Neural progenitor cell (in vitro differentiated cells): ENCODE measurements at regions not wholly inside any gene's neighbourhood (a gene's known extent, or its start where the extent isn't known, plus 50 kb on each side); places are given as distances from the start of the nearest gene placed in this dataset.

Source experiments
- DNase-seq: peaks from one replicate; pipeline ENCODE4 v3.0.0-alpha.2; 2016; ENCODE audit warnings: low spot score
- H2AFZ ChIP-seq: fragments of 200-600 bp; sonication (generic); replicated peaks from 2 replicates; pipeline ENCODE4 v1.6.1; 2016; ENCODE audit warnings: antibody characterized with exemption
- H3F3A ChIP-seq: fragments of 200-600 bp; sonication (generic); 2 replicates; pipeline ENCODE4 v1.6.1; 2016; ENCODE audit warnings: antibody characterized with exemption, low read depth
- H3K27ac ChIP-seq: fragments of 200-600 bp; sonication (generic); 2 replicates; pipeline ENCODE4 v1.5.1; 2016; ENCODE audit warnings: mild to moderate bottlenecking
- H3K27me3 ChIP-seq: fragments of 200-600 bp; sonication (generic); 2 replicates; pipeline ENCODE4 v1.6.1; 2016; ENCODE audit warnings: mild to moderate bottlenecking, moderate library complexity
- H3K36me3 ChIP-seq: fragments of 200-600 bp; sonication (generic); 2 replicates; pipeline ENCODE4 v1.5.1; 2016
- H3K4me1 ChIP-seq: fragments of 200-600 bp; sonication (generic); 2 replicates; pipeline ENCODE4 v1.6.1; 2016; ENCODE audit warnings: mixed run types
- H3K4me2 ChIP-seq: fragments of 200-600 bp; sonication (generic); 2 replicates; pipeline ENCODE4 v1.6.1; 2016
- H3K4me3 ChIP-seq: fragments of 200-600 bp; sonication (generic); 2 replicates; pipeline ENCODE4 v1.5.1; 2016
- H3K79me2 ChIP-seq: fragments of 200-600 bp; sonication (generic); 2 replicates; pipeline ENCODE4 v1.6.1; 2016; ENCODE audit warnings: low read depth
- H3K9ac ChIP-seq: fragments of 200-600 bp; sonication (generic); 2 replicates; pipeline ENCODE4 v1.6.1; 2016
- H3K9me3 ChIP-seq: fragments of 200-600 bp; sonication (generic); 2 replicates; pipeline ENCODE4 v1.5.1; 2016; ENCODE audit warnings: low read depth
- H4K20me1 ChIP-seq: fragments of 200-600 bp; sonication (generic); 2 replicates; pipeline ENCODE4 v1.6.1; 2016; ENCODE audit warnings: low read depth
- H3K27ac Mint-ChIP-seq: 3 replicates; pipeline ENCODE4 v1.8.0; 2021; ENCODE audit warnings: mixed read lengths
- H3K27me3 Mint-ChIP-seq: 2 replicates; pipeline ENCODE4 v1.8.0; 2022; ENCODE audit warnings: low read depth, mild to moderate bottlenecking, inconsistent platforms, moderate library complexity, mixed read lengths; ENCODE audit not compliant: insufficient read depth
- H3K36me3 Mint-ChIP-seq: 3 replicates; pipeline ENCODE4 v1.8.0; 2021; ENCODE audit warnings: mixed read lengths
- H3K4me1 Mint-ChIP-seq: 3 replicates; pipeline ENCODE4 v1.8.0; 2021; ENCODE audit warnings: mixed read lengths
- H3K4me3 Mint-ChIP-seq: 3 replicates; pipeline ENCODE4 v1.8.0; 2021; ENCODE audit warnings: mild to moderate bottlenecking, moderate library complexity, mixed read lengths
- H3K9me3 Mint-ChIP-seq: 3 replicates; pipeline ENCODE4 v1.8.0; 2020; ENCODE audit warnings: mixed read lengths
- EZH2 ChIP-seq: fragments of 200-600 bp; sonication (generic); IDR thresholded peaks from 2 replicates; pipeline ENCODE4 v1.6.1; 2017; ENCODE audit warnings: antibody characterized with exemption, mild to moderate bottlenecking, moderate library complexity
- EZH2phosphoT487 ChIP-seq: fragments of 200-600 bp; sonication (generic); IDR thresholded peaks from 2 replicates; pipeline ENCODE4 v1.6.1; 2017; ENCODE audit warnings: antibody characterized with exemption
- TF ChIP-seq, protein P1 (sequence below): fragments of 200-600 bp; sonication (generic); IDR thresholded peaks from 2 replicates; pipeline ENCODE4 v1.5.1; 2017; ENCODE audit warnings: antibody characterized with exemption, mild to moderate bottlenecking

DNA sequence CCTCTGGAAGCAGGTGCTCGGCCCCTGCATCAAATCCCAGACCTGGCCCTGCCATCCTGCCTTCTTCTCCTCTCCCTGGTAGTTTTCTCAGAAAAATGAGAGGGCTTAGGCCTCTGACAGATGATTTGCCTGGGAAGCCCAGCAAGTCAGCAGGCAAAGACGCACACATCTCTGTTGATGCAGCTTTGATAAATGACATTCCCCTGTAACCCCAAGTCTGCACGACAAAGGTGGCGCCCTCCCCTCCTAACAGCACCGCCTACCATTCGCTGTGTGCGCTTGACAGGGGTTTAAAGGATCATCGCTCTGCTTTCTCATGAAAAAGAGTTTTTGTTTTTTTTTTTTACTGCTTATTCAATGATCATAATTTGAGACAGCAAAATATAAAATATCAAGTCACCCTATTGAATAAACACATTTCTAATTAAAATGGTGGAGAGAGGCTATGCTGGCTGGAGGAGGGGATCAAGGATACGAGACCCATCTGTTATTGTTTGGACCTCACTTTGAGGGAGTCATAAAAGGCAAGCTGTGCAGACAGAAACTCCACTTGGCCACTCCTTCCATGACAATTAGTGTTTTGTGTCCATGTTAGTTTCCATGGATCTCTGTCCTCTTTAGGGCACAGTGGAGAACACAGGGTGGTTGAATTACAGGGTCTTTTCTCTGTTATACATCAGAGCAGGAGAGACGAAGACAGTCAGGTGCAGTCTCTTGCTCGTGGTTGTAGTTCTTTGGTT lies 126.1 kb downstream of the FGF9 start:
- no peak overlapping the region for H3K27ac Mint-ChIP-seq
- no peaks in the 10 kb centered on the region for H3K27me3 ChIP-seq
- no peaks in the 10 kb centered on the region for H3K4me1 ChIP-seq
- H3K79me2 ChIP-seq: no peaks in the 10 kb centered on the region
- H3K4me3 ChIP-seq: no peak overlapping the region
- H4K20me1 ChIP-seq: no peaks in the 10 kb centered on the region
- peak overlapping the region; percentile 31 for H2AFZ ChIP-seq
- no peaks in the 10 kb centered on the region for H3K9me3 ChIP-seq
- no peaks in the 10 kb centered on the region for H3K36me3 Mint-ChIP-seq
- H3K4me1 Mint-ChIP-seq: peaks cover 8% of the 10 kb centered on the region
- H3K27ac ChIP-seq: no peak overlapping the region
- peaks cover 11% of the 10 kb centered on the region for H3K27me3 Mint-ChIP-seq
- TF ChIP-seq EZH2phosphoT487: no peak
- TF ChIP-seq EZH2: no peak
- TF ChIP-seq, protein P1, sequence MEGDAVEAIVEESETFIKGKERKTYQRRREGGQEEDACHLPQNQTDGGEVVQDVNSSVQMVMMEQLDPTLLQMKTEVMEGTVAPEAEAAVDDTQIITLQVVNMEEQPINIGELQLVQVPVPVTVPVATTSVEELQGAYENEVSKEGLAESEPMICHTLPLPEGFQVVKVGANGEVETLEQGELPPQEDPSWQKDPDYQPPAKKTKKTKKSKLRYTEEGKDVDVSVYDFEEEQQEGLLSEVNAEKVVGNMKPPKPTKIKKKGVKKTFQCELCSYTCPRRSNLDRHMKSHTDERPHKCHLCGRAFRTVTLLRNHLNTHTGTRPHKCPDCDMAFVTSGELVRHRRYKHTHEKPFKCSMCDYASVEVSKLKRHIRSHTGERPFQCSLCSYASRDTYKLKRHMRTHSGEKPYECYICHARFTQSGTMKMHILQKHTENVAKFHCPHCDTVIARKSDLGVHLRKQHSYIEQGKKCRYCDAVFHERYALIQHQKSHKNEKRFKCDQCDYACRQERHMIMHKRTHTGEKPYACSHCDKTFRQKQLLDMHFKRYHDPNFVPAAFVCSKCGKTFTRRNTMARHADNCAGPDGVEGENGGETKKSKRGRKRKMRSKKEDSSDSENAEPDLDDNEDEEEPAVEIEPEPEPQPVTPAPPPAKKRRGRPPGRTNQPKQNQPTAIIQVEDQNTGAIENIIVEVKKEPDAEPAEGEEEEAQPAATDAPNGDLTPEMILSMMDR: no peak
- H3K9ac ChIP-seq: no peak overlapping the region
- H3K4me2 ChIP-seq: no peak overlapping the region
- H3K9me3 Mint-ChIP-seq: peaks cover 4% of the 10 kb centered on the region
- no peaks in the 10 kb centered on the region for H3K36me3 ChIP-seq
- DNase-seq: no peak
- H3K4me3 Mint-ChIP-seq: no peak overlapping the region
- H3F3A ChIP-seq: no peaks in the 10 kb centered on the region

GRCh38 chr13:21797736-21798135 lies 126.9 kb downstream of the FGF9 start:
- Mint-ChIP-seq H3K36me3 (no peaks in the 10 kb centered on the region), H3K27ac (no peak overlapping the region), H3K4me1 (peaks cover 6% of the 10 kb centered on the region), H3K4me3 (no peak overlapping the region), H3K9me3 (peaks cover under 1% of the 10 kb centered on the region), H3K27me3 (peaks cover 8% of the 10 kb centered on the region)
- Histone ChIP-seq H3K79me2 (no peaks in the 10 kb centered on the region), H3K4me3 (no peak overlapping the region), H3K4me1 (no peaks in the 10 kb centered on the region), H3K4me2 (no peak overlapping the region), H3K9me3 (no peaks in the 10 kb centered on the region), H3K9ac (no peak overlapping the region), H3K36me3 (no peaks in the 10 kb centered on the region), H3K27ac (no peak overlapping the region), H2AFZ (no peak overlapping the region), H4K20me1 (no peaks in the 10 kb centered on the region), H3F3A (no peaks in the 10 kb centered on the region), H3K27me3 (no peaks in the 10 kb centered on the region)
- TF ChIP-seq, protein P1: no peak
- no peak for TF ChIP-seq EZH2phosphoT487
- no peak for TF ChIP-seq EZH2
- no peak for DNase-seq

- no peaks in the 10 kb centered on the region for H3K9me3 ChIP-seq
- no peak overlapping the region for H2AFZ ChIP-seq
- H3K27me3 Mint-ChIP-seq: peaks cover 7% of the 10 kb centered on the region
- no peaks in the 10 kb centered on the region for H3K27me3 ChIP-seq
- DNase-seq: no peak
- H3K9me3 Mint-ChIP-seq: no peaks in the 10 kb centered on the region
- H4K20me1 ChIP-seq: no peaks in the 10 kb centered on the region
- no peak for TF ChIP-seq EZH2phosphoT487
- no peak overlapping the region for H3K4me3 Mint-ChIP-seq
- no peaks in the 10 kb centered on the region for H3K36me3 Mint-ChIP-seq
- H3F3A ChIP-seq: no peaks in the 10 kb centered on the region
- no peaks in the 10 kb centered on the region for H3K36me3 ChIP-seq
- no peaks in the 10 kb centered on the region for H3K4me1 ChIP-seq
- no peak overlapping the region for H3K9ac ChIP-seq
- H3K27ac Mint-ChIP-seq: no peak overlapping the region
- no peak overlapping the region for H3K27ac ChIP-seq
- peaks cover 6% of the 10 kb centered on the region for H3K4me1 Mint-ChIP-seq
- H3K4me3 ChIP-seq: no peak overlapping the region
- H3K79me2 ChIP-seq: no peaks in the 10 kb centered on the region
- no peak overlapping the region for H3K4me2 ChIP-seq
These were observed 127.3 kb downstream of the FGF9 start for GRCh38 chr13:21798181-21798580.

DNA sequence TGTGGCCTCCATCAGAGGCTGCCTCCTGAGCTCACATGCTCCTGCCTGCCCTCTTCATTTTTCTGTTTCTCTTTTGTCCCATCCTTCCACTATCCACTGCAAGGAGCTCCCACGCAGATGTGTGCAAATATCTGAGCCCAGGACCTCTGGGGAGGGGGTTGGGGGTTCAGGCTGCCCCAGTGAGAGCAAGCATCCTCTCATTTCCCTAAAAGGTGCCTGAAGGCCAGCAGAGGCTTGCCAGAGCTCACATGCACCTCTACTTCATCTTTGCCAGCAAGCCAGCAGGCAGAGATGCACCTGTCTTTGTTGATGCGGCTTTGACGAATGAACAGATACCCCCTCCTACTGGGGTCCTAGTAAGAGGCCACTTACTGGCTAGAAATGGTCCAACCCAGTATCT lies 128.8 kb downstream of the FGF9 start:
- no peak overlapping the region for H2AFZ ChIP-seq
- no peaks in the 10 kb centered on the region for H3K9me3 ChIP-seq
- H3K36me3 Mint-ChIP-seq: no peaks in the 10 kb centered on the region
- no peak overlapping the region for H3K27ac ChIP-seq
- H3K4me1 ChIP-seq: no peaks in the 10 kb centered on the region
- H3K4me1 Mint-ChIP-seq: peaks cover 6% of the 10 kb centered on the region
- no peaks in the 10 kb centered on the region for H3K27me3 ChIP-seq
- no peaks in the 10 kb centered on the region for H3K36me3 ChIP-seq
- no peaks in the 10 kb centered on the region for H3F3A ChIP-seq
- H3K4me3 ChIP-seq: no peak overlapping the region
- H3K79me2 ChIP-seq: no peaks in the 10 kb centered on the region
- H3K9ac ChIP-seq: no peak overlapping the region
- no peak overlapping the region for H3K27ac Mint-ChIP-seq
- TF ChIP-seq, protein P1: no peak
- H3K27me3 Mint-ChIP-seq: peaks cover 5% of the 10 kb centered on the region
- H3K4me2 ChIP-seq: no peak overlapping the region
- no peaks in the 10 kb centered on the region for H4K20me1 ChIP-seq
- no peak overlapping the region for H3K4me3 Mint-ChIP-seq
- no peaks in the 10 kb centered on the region for H3K9me3 Mint-ChIP-seq
- no peak for DNase-seq
